ENCODE measurements at regions not wholly inside any gene's neighbourhood (a gene's known extent, or its start where the extent isn't known, plus 50 kb on each side); places are given as distances from the start of the nearest gene placed in this dataset.
"Not testable (repeated sequence)": the region's sequence is repeated elsewhere in the genome, so short reads cannot be mapped to it uniquely, and the experiment has no call there.

DNA sequence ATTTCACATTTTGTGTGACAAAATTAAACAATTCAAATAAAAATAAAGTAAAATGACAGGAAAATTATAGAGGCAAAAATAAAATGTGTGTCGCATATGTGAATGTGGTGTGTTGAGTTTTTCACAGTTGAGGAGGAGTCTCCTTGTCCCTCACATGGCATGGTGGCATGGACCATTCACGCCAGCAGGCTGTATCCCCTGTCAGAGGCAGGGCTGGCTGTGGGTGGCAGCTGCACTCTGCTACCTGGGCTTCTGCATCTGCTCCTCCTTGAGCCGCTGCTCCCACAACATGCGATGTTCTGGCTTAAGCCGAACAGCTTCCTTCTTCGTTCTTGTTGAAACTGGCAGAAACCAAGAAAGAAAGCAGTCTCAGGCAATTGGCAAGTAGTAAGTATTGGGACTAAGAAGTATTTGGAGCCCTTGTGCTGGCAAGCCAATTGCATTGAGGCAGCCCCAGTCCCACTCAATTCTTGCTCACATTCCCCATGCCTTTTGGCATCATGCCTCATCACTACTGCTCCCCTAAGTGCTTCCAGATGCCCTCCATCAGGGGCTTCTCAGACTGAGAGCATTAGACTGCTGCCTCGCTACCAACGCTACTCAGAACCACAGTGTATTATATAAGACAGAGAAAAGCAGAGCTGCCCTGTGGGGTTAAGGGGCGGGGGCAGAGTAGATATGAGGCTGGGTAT lies 177.9 kb upstream of the NABP1 start:
- no peaks in the 10 kb centered on the region for H3K27me3 ChIP-seq (ENCODE audit: control insufficient read depth, insufficient read depth)
- peak; percentile 14 to 47 for ATAC-seq
- H3K9me3 ChIP-seq (ENCODE audit: control insufficient read depth, low read length): no peaks in the 10 kb centered on the region
- no peak overlapping the region for H3K4me3 ChIP-seq (ENCODE audit: low read length)
- H3K4me1 ChIP-seq (ENCODE audit: control insufficient read depth, insufficient read depth, low read length): no peaks in the 10 kb centered on the region
- DNase-seq: no peak
- intact Hi-C loops (cut with DNase I): loop anchor here (5.0 to 10.0 kb wide), 5 partner anchors 268 to 448 kb away; no protein-coding TSS in a partner anchor
- WGBS: 77% methylated on average over 9 of the region's 9 CpGs
- no peak overlapping the region for H3K27ac ChIP-seq (ENCODE audit: low read length)

GRCh38 chr2:191500566-191500883 lies 177.4 kb upstream of the NABP1 start:
- WGBS: 45% methylated on average over 1 of the region's 1 CpG
- ATAC-seq: peak; percentile 20 to 34
- Histone ChIP-seq H3K9me3 (ENCODE audit: control insufficient read depth, low read length) (no peaks in the 10 kb centered on the region), H3K4me3 (ENCODE audit: low read length) (no peak overlapping the region), H3K27me3 (ENCODE audit: control insufficient read depth, insufficient read depth) (no peaks in the 10 kb centered on the region), H3K4me1 (ENCODE audit: control insufficient read depth, insufficient read depth, low read length) (no peaks in the 10 kb centered on the region), H3K27ac (ENCODE audit: low read length) (no peak overlapping the region)
- no peak for DNase-seq
- intact Hi-C loops (cut with DNase I): loop anchor here (5.0 to 10.0 kb wide), 5 partner anchors 268 to 448 kb away; no protein-coding TSS in a partner anchor

GRCh38 chr2:191500884-191501560 lies 176.9 kb upstream of the NABP1 start:
- H3K27ac ChIP-seq (ENCODE audit: low read length): no peak overlapping the region
- H3K4me3 ChIP-seq (ENCODE audit: low read length): no peak overlapping the region
- DNase-seq: peak in 2 of 3 donors; percentile 47 to 54
- H3K9me3 ChIP-seq (ENCODE audit: control insufficient read depth, low read length): no peaks in the 10 kb centered on the region
- no peaks in the 10 kb centered on the region for H3K4me1 ChIP-seq (ENCODE audit: control insufficient read depth, insufficient read depth, low read length)
- WGBS: 49% methylated on average over 9 of the region's 9 CpGs
- intact Hi-C loops (cut with DNase I): loop anchor here (5.0 to 10.0 kb wide), 5 partner anchors 269 to 449 kb away; no protein-coding TSS in a partner anchor
- no peaks in the 10 kb centered on the region for H3K27me3 ChIP-seq (ENCODE audit: control insufficient read depth, insufficient read depth)
- ATAC-seq: peak; percentile 38 to 48

DNA sequence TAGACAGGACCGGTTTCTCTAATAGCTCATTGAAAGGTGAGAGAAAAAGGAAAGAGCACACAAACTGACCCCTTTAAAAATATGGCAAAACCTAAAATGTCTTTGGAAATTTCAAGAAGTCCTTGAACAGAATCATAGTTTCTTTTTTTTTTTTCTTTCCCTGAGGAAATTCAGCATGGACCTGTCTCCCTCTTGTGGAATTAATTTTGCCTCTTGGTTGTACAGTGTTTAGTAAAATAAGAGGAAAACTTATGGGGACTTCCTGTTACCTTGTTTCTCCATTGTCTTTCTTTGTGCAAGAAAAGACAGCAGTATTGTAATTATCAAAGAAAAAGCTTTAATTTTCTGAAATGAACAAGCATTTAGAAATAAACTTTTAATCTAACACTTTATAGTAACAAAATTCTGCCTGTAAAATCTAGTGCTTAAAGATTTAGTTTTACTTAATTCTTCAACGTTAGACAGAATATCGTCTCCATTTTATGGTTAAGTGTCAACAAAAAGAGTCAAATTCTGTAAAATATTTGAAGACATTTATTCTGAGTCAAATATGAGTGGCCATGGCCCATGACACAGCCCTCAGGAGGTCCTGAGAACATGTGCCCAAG lies 176.3 kb upstream of the NABP1 start:
- no peaks in the 10 kb centered on the region for H3K4me1 ChIP-seq (ENCODE audit: control insufficient read depth, insufficient read depth, low read length)
- 60% methylated on average over 3 of the region's 3 CpGs for WGBS
- H3K27me3 ChIP-seq (ENCODE audit: control insufficient read depth, insufficient read depth): no peaks in the 10 kb centered on the region
- H3K4me3 ChIP-seq (ENCODE audit: low read length): no peak overlapping the region
- intact Hi-C loops (cut with DNase I): loop anchor here (5.0 to 10.0 kb wide), 5 partner anchors 269 to 449 kb away; no protein-coding TSS in a partner anchor
- ATAC-seq (peak; percentile 59 to 65), DNase-seq (no peak)
- H3K27ac ChIP-seq (ENCODE audit: low read length): no peak overlapping the region
- no peaks in the 10 kb centered on the region for H3K9me3 ChIP-seq (ENCODE audit: control insufficient read depth, low read length)

DNA sequence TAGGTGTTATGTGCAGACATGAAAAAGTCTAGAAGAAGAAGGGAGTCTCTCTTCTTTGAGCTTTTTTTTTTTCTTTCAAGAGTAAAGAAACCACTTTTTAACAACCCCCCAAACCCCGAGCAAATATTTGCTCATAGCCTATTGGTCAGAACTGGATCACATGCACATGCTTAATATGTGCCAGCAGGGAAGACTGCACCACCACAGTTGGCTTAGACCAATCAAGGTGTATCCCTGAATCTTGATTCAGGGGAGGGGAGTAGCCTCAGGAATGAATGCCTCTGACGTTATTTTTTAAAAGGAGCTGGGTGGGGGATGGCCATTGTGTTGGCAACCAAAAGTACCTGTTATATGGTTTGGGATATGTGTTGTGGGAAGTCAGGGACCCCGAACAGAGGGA lies 171.4 kb upstream of the NABP1 start:
- 74% methylated on average over 3 of the region's 3 CpGs for WGBS
- ATAC-seq (no peak), DNase-seq (no peak)
- Histone ChIP-seq H3K9me3 (ENCODE audit: control insufficient read depth, low read length) (no peaks in the 10 kb centered on the region), H3K4me3 (ENCODE audit: low read length) (no peak overlapping the region), H3K4me1 (ENCODE audit: control insufficient read depth, insufficient read depth, low read length) (no peaks in the 10 kb centered on the region), H3K27me3 (ENCODE audit: control insufficient read depth, insufficient read depth) (no peaks in the 10 kb centered on the region), H3K27ac (ENCODE audit: low read length) (no peak overlapping the region)
- intact Hi-C loops (cut with DNase I): loop anchor here in 2 of 4 donors (10.0 kb wide), 2 partner anchors 292 to 452 kb away; no protein-coding TSS in a partner anchor

- H3K9me3 ChIP-seq (ENCODE audit: control insufficient read depth, low read length); ATAC-seq; H3K4me1 ChIP-seq (ENCODE audit: control insufficient read depth, insufficient read depth, low read length); H3K27ac ChIP-seq (ENCODE audit: low read length); H3K4me3 ChIP-seq (ENCODE audit: low read length); H3K27me3 ChIP-seq (ENCODE audit: control insufficient read depth, insufficient read depth); DNase-seq: not testable (repeated sequence)
- intact Hi-C loops (cut with DNase I): loop anchor here in 2 of 4 donors (10.0 kb wide), 2 partner anchors 293 to 453 kb away; no protein-coding TSS in a partner anchor
- 90% methylated on average over 8 of the region's 8 CpGs for WGBS
Measured at GRCh38 chr2:191507252-191507853, 170.6 kb upstream of the NABP1 start.

- Histone ChIP-seq H3K4me3 (ENCODE audit: low read length) (no peak overlapping the region), H3K4me1 (ENCODE audit: control insufficient read depth, insufficient read depth, low read length) (no peaks in the 10 kb centered on the region), H3K27me3 (ENCODE audit: control insufficient read depth, insufficient read depth) (no peaks in the 10 kb centered on the region), H3K27ac (ENCODE audit: low read length) (no peak overlapping the region), H3K9me3 (ENCODE audit: control insufficient read depth, low read length) (no peaks in the 10 kb centered on the region)
- intact Hi-C loops (cut with DNase I): loop anchor here in 2 of 4 donors (10.0 kb wide), 2 partner anchors 294 to 454 kb away; no protein-coding TSS in a partner anchor
- no peak for ATAC-seq
- 75% methylated on average over 5 of the region's 5 CpGs for WGBS
- DNase-seq: no peak
Measured at GRCh38 chr2:191508738-191509137, 169.2 kb upstream of the NABP1 start.

DNA sequence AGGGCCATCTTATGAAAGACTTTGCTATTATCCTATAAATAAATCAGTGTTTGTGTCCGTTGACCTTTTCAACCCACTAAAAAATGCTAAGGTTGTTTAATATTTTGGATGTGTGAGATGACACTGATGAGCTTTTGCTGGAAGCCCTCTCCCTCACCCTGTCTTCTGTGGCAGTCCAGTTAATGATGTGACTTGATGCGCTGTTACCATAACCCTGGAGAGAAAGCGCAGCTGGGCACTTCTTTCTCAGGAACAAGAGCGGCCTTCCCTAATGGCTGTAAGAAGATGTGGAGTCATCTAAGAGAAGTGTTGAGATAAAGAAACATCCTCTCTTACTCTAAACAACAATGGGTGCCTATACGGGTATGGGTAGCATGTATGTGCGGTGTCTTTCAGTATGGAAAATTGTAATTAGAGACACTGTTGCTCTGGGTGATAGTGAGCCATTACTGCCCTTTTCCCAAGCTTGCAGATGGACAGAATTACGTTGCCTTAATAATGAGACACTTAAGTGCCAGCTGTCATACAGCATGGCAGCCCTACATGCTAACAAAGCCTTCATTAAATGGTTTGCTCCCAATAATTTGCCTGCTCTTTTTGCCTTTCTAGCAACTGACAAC lies 165.6 kb upstream of the NABP1 start:
- intact Hi-C loops (cut with DNase I): no loop called here
- H3K4me3 ChIP-seq (ENCODE audit: low read length): no peak overlapping the region
- H3K27me3 ChIP-seq (ENCODE audit: control insufficient read depth, insufficient read depth): no peaks in the 10 kb centered on the region
- WGBS: 85% methylated on average over 7 of the region's 7 CpGs
- no peaks in the 10 kb centered on the region for H3K4me1 ChIP-seq (ENCODE audit: control insufficient read depth, insufficient read depth, low read length)
- DNase-seq (no peak), ATAC-seq (no peak)
- no peaks in the 10 kb centered on the region for H3K9me3 ChIP-seq (ENCODE audit: control insufficient read depth, low read length)
- H3K27ac ChIP-seq (ENCODE audit: low read length): no peak overlapping the region

DNA sequence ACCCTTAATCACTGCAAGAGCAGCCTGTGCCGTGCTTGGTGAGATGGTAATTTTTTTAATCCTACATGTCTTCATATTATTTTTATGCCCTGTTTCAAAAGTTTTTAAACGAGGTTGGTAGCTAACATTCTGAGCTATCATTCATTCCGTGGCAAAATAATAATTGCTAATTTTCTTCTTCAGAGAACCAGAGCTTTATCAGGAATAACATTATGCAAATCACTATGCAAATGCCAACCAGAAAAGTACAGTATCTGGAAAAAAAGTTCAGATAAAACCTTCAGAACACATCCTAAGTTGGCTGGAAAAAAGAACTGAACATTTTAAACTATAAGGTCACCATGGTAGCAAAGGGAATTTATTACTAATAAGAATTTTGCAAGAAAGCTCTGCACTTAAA lies 165.1 kb upstream of the NABP1 start:
- WGBS: 75% methylated on average over 3 of the region's 3 CpGs
- no peak overlapping the region for H3K4me3 ChIP-seq (ENCODE audit: low read length)
- no peaks in the 10 kb centered on the region for H3K27me3 ChIP-seq (ENCODE audit: control insufficient read depth, insufficient read depth)
- no peaks in the 10 kb centered on the region for H3K9me3 ChIP-seq (ENCODE audit: control insufficient read depth, low read length)
- ATAC-seq (no peak), DNase-seq (no peak)
- intact Hi-C loops (cut with DNase I): no loop called here
- no peak overlapping the region for H3K27ac ChIP-seq (ENCODE audit: low read length)
- H3K4me1 ChIP-seq (ENCODE audit: control insufficient read depth, insufficient read depth, low read length): no peaks in the 10 kb centered on the region

GRCh38 chr2:191514613-191515012 lies 163.3 kb upstream of the NABP1 start:
- DNase-seq (no peak), ATAC-seq (no peak)
- Histone ChIP-seq H3K27me3 (ENCODE audit: control insufficient read depth, insufficient read depth) (no peaks in the 10 kb centered on the region), H3K27ac (ENCODE audit: low read length) (no peak overlapping the region), H3K4me3 (ENCODE audit: low read length) (no peak overlapping the region), H3K9me3 (ENCODE audit: control insufficient read depth, low read length) (no peaks in the 10 kb centered on the region), H3K4me1 (ENCODE audit: control insufficient read depth, insufficient read depth, low read length) (no peaks in the 10 kb centered on the region)
- intact Hi-C loops (cut with DNase I): no loop called here
- WGBS: 51% methylated on average over 4 of the region's 4 CpGs

All from right cardiac atrium (tissue), 5 donors.